Right renal cortex interstitium (tissue), 3 donors: ENCODE measurements at regions not wholly inside any gene's neighbourhood (a gene's known extent, or its start where the extent isn't known, plus 50 kb on each side); places are given as distances from the start of the nearest gene placed in this dataset.

Source experiments
- DNase-seq, 3 donors: peaks; one replicate each; pipeline ENCODE4 v3.0.0-alpha.2; 2013; ENCODE audit warnings: low read depth in 3 of 3, low spot score in 2 of 3

GRCh38 chr4:180560896-180561295 lies 1682.3 kb upstream of the TENM3 start:
- DNase-seq, result no peak

DNA sequence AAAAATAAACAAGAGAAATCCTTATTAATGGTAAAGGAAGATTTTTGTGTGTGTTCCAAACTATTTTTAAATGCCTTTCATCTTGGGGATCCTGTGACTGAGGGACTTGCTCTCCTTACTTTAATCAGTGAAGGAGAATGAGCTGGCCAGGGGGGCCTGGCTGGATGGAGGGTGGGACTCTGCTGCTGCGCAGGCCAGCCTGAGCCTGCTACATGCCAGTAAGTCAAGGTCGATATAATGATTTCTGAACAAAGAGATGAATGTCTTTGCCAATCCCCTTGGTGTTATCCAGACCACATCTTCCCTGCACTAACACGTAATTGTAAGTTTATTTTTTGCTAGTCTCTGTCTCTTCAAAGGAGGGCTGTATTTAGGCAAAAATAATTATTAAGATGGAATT lies 1679.2 kb upstream of the TENM3 start:
- no peak for DNase-seq

DNA sequence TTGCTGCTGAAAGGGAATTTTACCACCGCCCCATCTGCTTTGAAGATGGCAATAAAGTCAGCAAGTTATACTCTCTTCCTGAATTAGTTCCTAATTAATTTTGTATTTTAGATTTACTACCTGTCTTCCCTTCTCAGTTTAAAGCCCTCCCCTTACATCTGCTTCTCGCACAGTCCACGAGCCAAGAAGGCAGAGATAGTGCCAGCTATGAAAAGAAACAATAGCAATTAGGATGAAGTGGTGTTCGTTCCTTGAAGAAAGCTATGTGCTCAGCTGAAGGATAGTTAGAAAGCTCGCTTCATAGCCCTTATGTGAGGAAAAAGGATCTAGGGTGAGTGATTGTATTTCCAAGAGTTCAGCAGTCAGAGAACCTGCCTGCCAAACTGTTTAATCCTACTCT lies 1678.8 kb upstream of the TENM3 start:
- no peak for DNase-seq

DNA sequence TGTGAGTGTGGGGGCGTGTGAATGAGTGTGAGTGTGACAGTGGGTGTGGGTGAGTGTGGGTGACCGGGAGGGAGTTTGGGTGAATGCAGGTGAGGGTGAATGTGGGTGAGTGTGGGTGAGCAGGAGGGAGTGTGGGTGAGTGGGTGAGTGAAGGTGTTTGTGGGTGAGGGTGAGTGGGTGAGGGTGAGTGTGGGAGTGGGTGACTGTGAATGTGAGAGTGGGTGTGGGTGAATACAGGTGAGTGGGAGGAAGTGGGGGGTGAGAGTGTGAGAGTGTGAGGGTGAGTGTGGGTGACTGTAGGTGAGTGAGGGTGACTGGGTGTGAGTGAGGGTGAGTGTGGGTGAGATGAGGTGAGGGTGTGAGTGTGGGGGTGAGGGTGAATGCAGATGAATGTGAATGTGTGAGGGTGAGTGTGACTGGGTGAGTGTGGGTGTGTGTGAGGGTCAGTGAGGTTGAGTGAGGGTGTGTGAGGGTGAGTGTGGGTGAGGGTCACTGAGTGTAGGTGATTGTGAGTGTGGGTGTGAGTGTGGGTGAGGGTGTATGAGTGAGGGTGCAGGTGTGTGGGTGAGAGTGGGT lies 1677.3 kb upstream of the TENM3 start:
- no peak for DNase-seq

DNA sequence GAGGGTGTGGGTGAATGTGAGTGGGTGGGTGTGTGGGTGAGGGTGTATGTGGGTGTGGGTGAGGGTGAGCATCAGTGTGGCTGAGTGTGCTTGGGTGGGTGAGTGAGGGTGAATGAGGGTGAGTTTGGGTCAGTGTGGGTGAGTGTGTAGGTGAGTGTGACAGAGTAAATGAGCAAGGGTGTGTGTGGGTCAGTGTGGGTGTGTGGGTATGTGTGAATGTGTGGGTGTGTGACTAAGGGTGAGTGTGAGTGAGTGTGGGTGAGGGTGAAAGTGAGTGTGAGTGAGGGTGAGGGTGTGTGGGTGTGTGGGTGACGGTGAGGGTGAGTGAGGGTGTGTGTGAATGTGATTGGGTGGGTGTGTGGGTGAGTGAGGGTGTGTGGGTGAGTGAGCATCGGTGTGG lies 1676.7 kb upstream of the TENM3 start:
- DNase-seq, result no peak

DNA sequence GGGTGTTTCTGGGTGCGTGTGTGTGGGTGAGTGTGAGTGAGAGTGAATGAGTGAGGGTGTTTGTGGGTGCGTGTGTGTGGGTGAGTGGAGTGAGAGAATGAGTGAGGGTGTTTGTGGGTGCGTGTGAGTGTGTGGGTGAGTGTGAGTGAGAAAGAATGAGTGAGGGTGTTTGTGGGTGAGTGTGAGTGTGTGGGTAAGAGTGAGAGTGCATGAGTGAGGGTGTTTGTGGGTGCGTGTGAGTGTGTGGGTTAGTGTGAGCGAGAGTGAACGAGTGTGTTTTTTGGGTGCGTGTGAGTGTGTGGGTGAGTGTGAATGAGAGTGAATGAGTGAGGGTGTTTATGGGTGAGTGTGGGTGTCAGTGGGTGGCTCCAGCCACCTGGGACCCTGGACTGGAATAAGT lies 1676.1 kb upstream of the TENM3 start:
- no peak for DNase-seq

GRCh38 chr4:180571516-180572055 lies 1671.6 kb upstream of the TENM3 start:
- DNase-seq, result no peak

DNA sequence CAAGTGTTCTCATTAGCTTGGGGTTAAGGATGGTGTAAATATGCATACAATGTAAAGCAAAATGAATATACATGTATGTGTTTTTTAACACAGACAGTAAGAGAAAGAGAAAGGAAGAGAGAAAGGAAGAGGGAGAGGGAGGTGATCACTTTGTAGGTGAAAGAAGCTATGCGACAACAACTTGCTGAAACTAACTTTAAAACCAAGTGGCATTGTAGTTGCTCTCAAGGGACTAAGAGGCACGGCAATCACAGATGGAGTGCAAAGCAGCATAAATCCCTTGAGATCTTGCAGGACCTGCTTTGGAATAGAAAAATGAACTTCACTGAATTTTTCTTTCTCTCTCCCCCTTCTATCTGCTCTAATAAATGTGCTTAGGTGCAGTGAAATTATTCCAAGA lies 1665.0 kb upstream of the TENM3 start:
- DNase-seq, result no peak

- DNase-seq, result no peak
Measured at GRCh38 chr4:180581061-180581460, 1662.1 kb upstream of the TENM3 start.

DNA sequence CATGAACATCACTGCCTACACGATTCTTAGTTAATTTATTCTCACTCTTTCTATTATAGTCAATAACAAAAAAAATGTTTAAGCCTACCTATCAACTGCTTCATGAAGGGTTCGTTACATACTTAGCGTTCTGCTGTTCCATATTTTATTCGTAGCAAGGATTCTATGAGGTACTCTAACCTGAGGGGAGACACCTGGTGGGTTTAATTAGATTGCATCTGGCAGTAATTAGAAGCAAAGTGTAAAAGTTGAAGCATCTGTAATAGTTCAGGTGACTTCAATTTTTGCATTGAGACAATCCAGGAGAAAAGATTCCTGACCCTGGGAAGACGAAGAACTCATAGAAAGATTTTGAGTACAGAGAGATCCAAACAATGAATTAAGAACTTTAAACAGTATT lies 1655.8 kb upstream of the TENM3 start:
- DNase-seq, result no peak

GRCh38 chr4:180589575-180589974 lies 1653.6 kb upstream of the TENM3 start:
- no peak for DNase-seq

GRCh38 chr4:180596888-180597483 lies 1646.2 kb upstream of the TENM3 start:
- DNase-seq, result no peak

DNA sequence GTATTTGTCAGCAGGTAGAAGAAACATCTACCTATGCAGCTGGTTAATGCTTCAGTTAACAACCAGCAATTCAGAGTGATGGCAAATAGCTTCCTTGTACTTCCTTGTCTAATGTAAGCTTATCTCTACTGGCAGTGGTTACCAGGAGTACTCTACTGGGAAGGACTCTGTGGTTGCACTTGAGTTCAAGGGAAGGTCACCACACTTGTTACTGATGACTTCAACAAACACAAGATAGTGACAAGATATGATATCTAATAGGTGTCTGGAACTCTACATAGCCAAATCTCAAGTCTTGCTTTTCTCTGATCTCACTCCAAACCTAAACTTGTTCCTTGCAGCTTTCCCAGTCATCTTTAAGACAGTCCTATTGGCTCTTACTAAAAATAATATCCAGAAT lies 1644.9 kb upstream of the TENM3 start:
- no peak for DNase-seq

GRCh38 chr4:180603791-180604190 lies 1639.4 kb upstream of the TENM3 start:
- no peak for DNase-seq

- no peak for DNase-seq
Measured at GRCh38 chr4:180610324-180610723, 1632.9 kb upstream of the TENM3 start.

GRCh38 chr4:180615746-180616145 lies 1627.5 kb upstream of the TENM3 start:
- DNase-seq, result no peak

GRCh38 chr4:180617196-180617595 lies 1626.0 kb upstream of the TENM3 start:
- no peak for DNase-seq

DNA sequence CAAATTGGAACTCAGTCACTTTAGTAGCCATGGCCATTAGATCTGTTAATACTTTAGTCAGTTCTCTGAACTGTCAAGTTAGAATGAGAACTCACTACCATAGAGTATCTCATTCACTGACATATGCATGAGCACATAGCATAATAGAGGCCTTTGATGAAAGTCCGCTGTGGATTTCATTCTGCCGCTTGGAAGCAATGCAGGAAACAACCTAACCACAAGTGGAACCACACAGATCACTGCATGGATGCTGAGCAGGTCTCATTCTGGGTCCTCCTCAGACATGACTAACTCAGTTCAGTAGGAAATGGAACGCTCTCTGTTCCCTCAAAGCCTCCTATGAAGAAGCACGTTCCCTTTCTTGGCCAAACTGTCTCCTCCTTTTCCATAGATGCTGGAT lies 1624.8 kb upstream of the TENM3 start:
- no peak for DNase-seq

- no peak for DNase-seq
Measured at GRCh38 chr4:180619440-180619839, 1623.8 kb upstream of the TENM3 start.

- no peak for DNase-seq
Measured at GRCh38 chr4:180622254-180622653, 1620.9 kb upstream of the TENM3 start.

DNA sequence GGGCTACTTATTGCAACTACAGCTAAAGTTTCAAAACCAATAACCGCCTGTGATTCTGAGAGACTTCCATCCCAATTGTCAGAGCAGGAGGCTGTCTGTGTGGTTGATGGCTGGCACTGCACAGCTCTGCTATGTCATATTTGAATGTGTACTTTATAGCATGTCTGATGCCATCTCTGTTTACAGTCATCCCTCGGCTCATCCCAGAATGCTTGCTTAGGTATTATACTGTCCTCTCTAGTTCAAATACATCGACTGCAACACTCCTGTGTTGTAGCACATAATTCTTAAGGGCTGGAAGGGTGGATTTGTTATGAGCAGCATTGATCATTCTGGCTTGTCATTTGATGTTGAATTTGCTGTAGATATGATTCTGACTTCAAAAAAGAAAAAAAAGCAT lies 1617.5 kb upstream of the TENM3 start:
- no peak for DNase-seq

DNA sequence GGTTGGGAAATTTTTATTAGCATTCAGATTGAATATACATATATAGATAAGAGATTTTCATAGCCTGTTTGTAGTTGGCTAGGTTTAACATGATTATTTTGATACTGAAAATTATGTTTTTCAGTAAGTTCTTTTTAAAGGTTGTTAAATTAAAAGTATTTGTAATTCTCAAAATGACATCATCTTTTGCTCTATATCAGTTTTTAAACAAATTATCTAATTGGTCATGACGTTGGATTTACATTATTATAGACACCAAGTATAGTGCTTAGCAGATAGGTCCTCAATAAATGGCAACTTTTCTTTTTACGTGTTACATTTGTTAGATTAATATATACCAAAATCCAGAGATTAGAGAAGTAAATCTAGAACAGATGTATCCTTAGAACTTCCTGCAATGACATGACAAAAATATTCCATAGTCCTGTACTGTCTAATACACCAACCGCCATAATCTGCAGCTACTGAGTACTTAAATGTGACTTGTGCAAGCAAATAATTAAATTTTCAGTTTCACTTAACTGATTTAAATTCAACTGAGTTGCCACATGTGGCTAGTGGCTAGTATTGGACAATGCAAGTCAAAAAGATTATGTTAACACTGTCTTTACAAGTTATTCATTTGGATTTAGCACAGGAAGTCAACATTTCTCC lies 1613.1 kb upstream of the TENM3 start:
- DNase-seq, result no peak
